ENCODE measurements at regions not wholly inside any gene's neighbourhood (a gene's known extent, or its start where the extent isn't known, plus 50 kb on each side); places are given as distances from the start of the nearest gene placed in this dataset.

DNA sequence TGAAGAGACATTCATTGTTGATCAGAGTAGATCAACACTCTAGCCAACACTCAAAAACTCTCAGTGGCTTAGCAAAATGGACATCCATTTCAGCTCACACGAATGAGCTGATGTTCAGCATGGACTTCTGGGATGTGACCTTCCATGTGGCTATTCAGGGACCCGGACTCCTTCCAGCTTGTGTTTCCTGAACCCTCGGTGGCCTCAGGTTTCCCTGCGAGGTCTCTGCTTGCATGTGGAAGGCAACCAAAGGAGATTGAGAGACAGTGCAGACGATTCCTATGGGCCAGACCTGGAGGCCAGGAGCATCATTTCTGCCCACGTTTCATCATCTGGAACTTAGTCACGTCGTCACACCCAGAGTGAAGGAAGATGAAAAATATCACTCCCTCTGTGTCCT, 1137.4 kb downstream of the TBC1D22A start:
- TF ChIP-seq, protein P1, sequence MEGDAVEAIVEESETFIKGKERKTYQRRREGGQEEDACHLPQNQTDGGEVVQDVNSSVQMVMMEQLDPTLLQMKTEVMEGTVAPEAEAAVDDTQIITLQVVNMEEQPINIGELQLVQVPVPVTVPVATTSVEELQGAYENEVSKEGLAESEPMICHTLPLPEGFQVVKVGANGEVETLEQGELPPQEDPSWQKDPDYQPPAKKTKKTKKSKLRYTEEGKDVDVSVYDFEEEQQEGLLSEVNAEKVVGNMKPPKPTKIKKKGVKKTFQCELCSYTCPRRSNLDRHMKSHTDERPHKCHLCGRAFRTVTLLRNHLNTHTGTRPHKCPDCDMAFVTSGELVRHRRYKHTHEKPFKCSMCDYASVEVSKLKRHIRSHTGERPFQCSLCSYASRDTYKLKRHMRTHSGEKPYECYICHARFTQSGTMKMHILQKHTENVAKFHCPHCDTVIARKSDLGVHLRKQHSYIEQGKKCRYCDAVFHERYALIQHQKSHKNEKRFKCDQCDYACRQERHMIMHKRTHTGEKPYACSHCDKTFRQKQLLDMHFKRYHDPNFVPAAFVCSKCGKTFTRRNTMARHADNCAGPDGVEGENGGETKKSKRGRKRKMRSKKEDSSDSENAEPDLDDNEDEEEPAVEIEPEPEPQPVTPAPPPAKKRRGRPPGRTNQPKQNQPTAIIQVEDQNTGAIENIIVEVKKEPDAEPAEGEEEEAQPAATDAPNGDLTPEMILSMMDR (IDR thresholded peaks at IDR 0.05): no peak
- TF ChIP-seq POLR2AphosphoS5 (IDR thresholded peaks at IDR 0.05): no peak
- no peak for TF ChIP-seq POLR2A (IDR thresholded peaks at IDR 0.05)
- TF ChIP-seq EP300 (IDR thresholded peaks at IDR 0.05): no peak
